Naive thymus-derived CD4-positive, alpha-beta T cell (primary cell): ENCODE measurements at regions not wholly inside any gene's neighbourhood (a gene's known extent, or its start where the extent isn't known, plus 50 kb on each side); places are given as distances from the start of the nearest gene placed in this dataset.

Source experiments
- ATAC-seq: fragments of 150-1000 bp; cut with Tn5 transposase; 2 replicates; pipeline ENCODE4 v1.10.0; 2021; ENCODE audit warnings: mild to moderate bottlenecking, moderate library complexity
- CTCF ChIA-PET: fragments of 350-600 bp; sonication (Branson Sonifier 250); formaldehyde crosslinking; loops from one replicate; lab custom pipeline; 2021; ENCODE audit warnings: antibody characterized with exemption; lab: Charles Lee
- POLR2A ChIA-PET: fragments of 350-600 bp; sonication (Branson Sonifier 250); formaldehyde crosslinking; loops from one replicate; lab custom pipeline; 2021; ENCODE audit warnings: antibody characterized with exemption, inconsistent platforms; lab: Charles Lee
- DNase-seq, 9 donors: peaks; one replicate each; pipeline versions ENCODE4 v3.0.0 to v3.0.0-alpha.2; 2020 to 2022; ENCODE audit warnings: mixed read lengths in 1 of 9
- H3K27ac ChIP-seq: one replicate; pipeline ENCODE4 v1.7.0; 2013; ENCODE audit warnings: mild to moderate bottlenecking, low read depth, low read length, moderate library complexity
- H3K27me3 ChIP-seq, 2 donors: one replicate each; pipeline ENCODE4 v1.7.0; 2013; ENCODE audit warnings: low read length in 2 of 2, mild to moderate bottlenecking in 2 of 2, moderate library complexity in 2 of 2; ENCODE audit not compliant: control insufficient read depth in 2 of 2, insufficient read depth in 2 of 2
- H3K36me3 ChIP-seq, 3 experiments: 1 replicate in 2 of 3; 2 replicates in 1 of 3; pipeline ENCODE4 v1.7.0; 2013; ENCODE audit warnings: low read length in 3 of 3, mild to moderate bottlenecking in 3 of 3, moderate library complexity in 1 of 3; ENCODE audit not compliant: insufficient read depth in 3 of 3, control insufficient read depth in 2 of 3
- H3K4me1 ChIP-seq, 2 donors: one replicate each; pipeline ENCODE4 v1.7.0; 2013; ENCODE audit warnings: low read length in 2 of 2, mild to moderate bottlenecking in 2 of 2, moderate library complexity in 1 of 2; ENCODE audit not compliant: control insufficient read depth in 2 of 2, insufficient read depth in 2 of 2
- H3K4me3 ChIP-seq: 2 replicates; pipeline ENCODE4 v1.7.0; 2013; ENCODE audit warnings: mild to moderate bottlenecking, low read length
- H3K9me3 ChIP-seq, 3 experiments: 1 replicate in 2 of 3; 2 replicates in 1 of 3; pipeline ENCODE4 v1.7.0; 2013; ENCODE audit warnings: low read length in 3 of 3; ENCODE audit not compliant: control insufficient read depth in 2 of 3
- H3K27ac Mint-ChIP-seq, 9 donors: one replicate each; pipeline ENCODE4 v1.8.0; 2020 to 2022; ENCODE audit warnings: mixed read lengths in 9 of 9, mild to moderate bottlenecking in 8 of 9, moderate library complexity in 5 of 9, inconsistent platforms in 2 of 9
- H3K27me3 Mint-ChIP-seq, 5 donors: one replicate each; pipeline ENCODE4 v1.8.0; 2021 to 2022; ENCODE audit warnings: mixed read lengths in 5 of 5, mild to moderate bottlenecking in 1 of 5
- H3K36me3 Mint-ChIP-seq, 5 donors: one replicate each; pipeline ENCODE4 v1.8.0; 2020 to 2022; ENCODE audit warnings: mixed read lengths in 5 of 5, mild to moderate bottlenecking in 3 of 5, inconsistent platforms in 1 of 5
- H3K4me1 Mint-ChIP-seq, 7 donors: one replicate each; pipeline ENCODE4 v1.8.0; 2020 to 2022; ENCODE audit warnings: mixed read lengths in 7 of 7, mild to moderate bottlenecking in 3 of 7, inconsistent platforms in 1 of 7
- H3K4me3 Mint-ChIP-seq, 10 donors: one replicate each; pipeline ENCODE4 v1.8.0; 2020 to 2022; ENCODE audit warnings: mild to moderate bottlenecking in 10 of 10, mixed read lengths in 10 of 10, moderate library complexity in 6 of 10, inconsistent platforms in 2 of 10
- H3K9me3 Mint-ChIP-seq, 11 donors: one replicate each; pipeline ENCODE4 v1.8.0; 2020 to 2022; ENCODE audit warnings: mixed read lengths in 11 of 11, mild to moderate bottlenecking in 4 of 11, inconsistent platforms in 1 of 11, moderate library complexity in 1 of 11
- intact Hi-C, 2 donors: fragments of 100-400 bp; cut with micrococcal nuclease; formaldehyde crosslinking; loops; one replicate each; pipeline ENCODE4 v1.15.1; 2023

GRCh38 chr13:76635232-76636230 lies 250.7 kb downstream of the KCTD12 start:
- Mint-ChIP-seq H3K4me3 (no peak overlapping the region), H3K27me3 (peaks cover 0 to 38% (median 16%) of the 10 kb centered on the region in 5 donors), H3K4me1 (no peaks in the 10 kb centered on the region), H3K27ac (no peak overlapping the region), H3K9me3 (peaks cover 0 to 2% (median 0%) of the 10 kb centered on the region in 11 donors), H3K36me3 (no peaks in the 10 kb centered on the region)
- DNase-seq, result no peak
- H3K4me1 ChIP-seq, result no peaks in the 10 kb centered on the region
- H3K27me3 ChIP-seq, result no peaks in the 10 kb centered on the region
- ChIA-PET CTCF (no interaction called here), POLR2A (no interaction called here)
- no peak for ATAC-seq
- H3K4me3 ChIP-seq, result no peak overlapping the region
- H3K9me3 ChIP-seq, result no peaks in the 10 kb centered on the region
- no peak overlapping the region for H3K27ac ChIP-seq
- H3K36me3 ChIP-seq, result no peaks in the 10 kb centered on the region
- intact Hi-C loops, result no loop called here

GRCh38 chr13:76634431-76635191 lies 251.6 kb downstream of the KCTD12 start:
- Histone ChIP-seq H3K27ac (no peak overlapping the region), H3K4me1 (no peaks in the 10 kb centered on the region), H3K4me3 (no peak overlapping the region), H3K36me3 (no peaks in the 10 kb centered on the region), H3K27me3 (no peaks in the 10 kb centered on the region), H3K9me3 (no peaks in the 10 kb centered on the region)
- H3K4me1 Mint-ChIP-seq, result no peaks in the 10 kb centered on the region
- H3K9me3 Mint-ChIP-seq, result peaks cover 0 to 2% (median 0%) of the 10 kb centered on the region in 11 donors
- H3K4me3 Mint-ChIP-seq, result no peak overlapping the region
- intact Hi-C loops, result no loop called here
- H3K27ac Mint-ChIP-seq, result no peak overlapping the region
- ATAC-seq (no peak), DNase-seq (no peak)
- H3K27me3 Mint-ChIP-seq, result peaks cover 0 to 39% (median 15%) of the 10 kb centered on the region in 5 donors
- ChIA-PET POLR2A (no interaction called here), CTCF (no interaction called here)
- no peaks in the 10 kb centered on the region for H3K36me3 Mint-ChIP-seq

GRCh38 chr13:76632401-76633044 lies 253.7 kb downstream of the KCTD12 start:
- H3K27ac ChIP-seq, result no peak overlapping the region
- H3K4me1 ChIP-seq, result no peaks in the 10 kb centered on the region
- peaks cover 0 to 9% (median 5%) of the 10 kb centered on the region in 11 donors for H3K9me3 Mint-ChIP-seq
- intact Hi-C loops, result no loop called here
- H3K27me3 Mint-ChIP-seq, result peaks cover 0 to 25% (median 20%) of the 10 kb centered on the region in 5 donors
- H3K4me3 ChIP-seq, result no peak overlapping the region
- H3K27ac Mint-ChIP-seq, result peak overlapping the region in 1 of 9 donors; percentile 9
- H3K4me1 Mint-ChIP-seq, result no peaks in the 10 kb centered on the region
- ChIA-PET POLR2A (no interaction called here), CTCF (no interaction called here)
- ATAC-seq (no peak), DNase-seq (no peak)
- H3K36me3 ChIP-seq, result no peaks in the 10 kb centered on the region
- no peak overlapping the region for H3K4me3 Mint-ChIP-seq
- H3K27me3 ChIP-seq, result no peaks in the 10 kb centered on the region
- H3K9me3 ChIP-seq, result no peaks in the 10 kb centered on the region
- H3K36me3 Mint-ChIP-seq, result peaks cover 0 to 3% (median 0%) of the 10 kb centered on the region in 5 donors

- Histone ChIP-seq H3K27me3 (no peaks in the 10 kb centered on the region), H3K4me1 (no peaks in the 10 kb centered on the region), H3K27ac (no peak overlapping the region), H3K36me3 (no peaks in the 10 kb centered on the region), H3K4me3 (no peak overlapping the region), H3K9me3 (no peaks in the 10 kb centered on the region)
- peaks cover 0 to 9% (median 5%) of the 10 kb centered on the region in 11 donors for H3K9me3 Mint-ChIP-seq
- intact Hi-C loops, result no loop called here
- peaks cover 0 to 40% (median 27%) of the 10 kb centered on the region in 5 donors for H3K27me3 Mint-ChIP-seq
- peaks cover 0 to 3% (median 0%) of the 10 kb centered on the region in 5 donors for H3K36me3 Mint-ChIP-seq
- H3K4me3 Mint-ChIP-seq, result no peak overlapping the region
- H3K27ac Mint-ChIP-seq, result no peak overlapping the region
- ChIA-PET CTCF (no interaction called here), POLR2A (no interaction called here)
- DNase-seq, result no peak
- no peak for ATAC-seq
- no peaks in the 10 kb centered on the region for H3K4me1 Mint-ChIP-seq
These were observed 255.5 kb downstream of the KCTD12 start for GRCh38 chr13:76630629-76631230.

- H3K4me3 Mint-ChIP-seq, result no peak overlapping the region
- H3K4me3 ChIP-seq, result no peak overlapping the region
- H3K9me3 ChIP-seq, result no peaks in the 10 kb centered on the region
- H3K4me1 ChIP-seq, result no peaks in the 10 kb centered on the region
- DNase-seq (no peak), ATAC-seq (no peak)
- peaks cover 0 to 13% (median 0%) of the 10 kb centered on the region in 11 donors for H3K9me3 Mint-ChIP-seq
- CTCF ChIA-PET, result no interaction called here
- peaks cover 3 to 45% (median 28%) of the 10 kb centered on the region in 5 donors for H3K27me3 Mint-ChIP-seq
- H3K36me3 ChIP-seq, result no peaks in the 10 kb centered on the region
- H3K27me3 ChIP-seq, result no peaks in the 10 kb centered on the region
- POLR2A ChIA-PET, result no interaction called here
- no peaks in the 10 kb centered on the region for H3K4me1 Mint-ChIP-seq
- no peak overlapping the region for H3K27ac ChIP-seq
- intact Hi-C loops, result no loop called here
- H3K36me3 Mint-ChIP-seq, result peaks cover 0 to 3% (median 0%) of the 10 kb centered on the region in 5 donors
- no peak overlapping the region for H3K27ac Mint-ChIP-seq
These were observed 263.7 kb downstream of the KCTD12 start for GRCh38 chr13:76622315-76623040.

- Mint-ChIP-seq H3K4me3 (no peak overlapping the region), H3K36me3 (peaks cover 0 to 3% (median 0%) of the 10 kb centered on the region in 5 donors), H3K27me3 (peaks cover 3 to 41% (median 28%) of the 10 kb centered on the region in 5 donors), H3K4me1 (no peaks in the 10 kb centered on the region), H3K9me3 (peaks cover 0 to 13% (median 0%) of the 10 kb centered on the region in 11 donors), H3K27ac (no peak overlapping the region)
- DNase-seq (no peak), ATAC-seq (no peak)
- no peaks in the 10 kb centered on the region for H3K9me3 ChIP-seq
- H3K4me1 ChIP-seq, result no peaks in the 10 kb centered on the region
- H3K27ac ChIP-seq, result no peak overlapping the region
- intact Hi-C loops, result no loop called here
- ChIA-PET POLR2A (no interaction called here), CTCF (no interaction called here)
- H3K4me3 ChIP-seq, result no peak overlapping the region
- H3K27me3 ChIP-seq, result no peaks in the 10 kb centered on the region
- H3K36me3 ChIP-seq, result no peaks in the 10 kb centered on the region
These were observed 264.5 kb downstream of the KCTD12 start for GRCh38 chr13:76621705-76622104.
